ENCODE measurements at regions not wholly inside any gene's neighbourhood (a gene's known extent, or its start where the extent isn't known, plus 50 kb on each side); places are given as distances from the start of the nearest gene placed in this dataset.
A peak's percentile ranks its signal among the peaks of the same experiment; 100 is the strongest.

DNA sequence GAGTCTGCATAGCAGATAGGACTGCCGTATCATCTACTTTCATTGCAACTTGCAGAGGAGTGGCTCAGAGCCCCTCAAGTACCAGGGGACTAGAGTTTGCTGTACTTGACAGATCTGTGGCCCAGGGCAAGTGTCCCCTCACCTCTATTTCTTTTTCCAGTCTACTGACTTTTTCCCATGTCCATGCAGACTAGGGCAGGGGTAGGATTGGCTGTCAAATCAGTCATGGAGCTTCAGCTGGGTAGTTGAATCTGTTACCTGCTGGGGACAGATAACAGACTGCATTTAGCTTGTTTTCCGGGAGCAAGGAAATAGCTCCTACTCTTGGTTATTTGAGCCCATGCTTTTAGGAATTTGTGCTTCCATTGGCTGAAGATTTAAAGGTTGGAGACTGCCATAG, 121.0 kb upstream of the CDK13 start (continued):
- TF ChIP-seq, protein P1, sequence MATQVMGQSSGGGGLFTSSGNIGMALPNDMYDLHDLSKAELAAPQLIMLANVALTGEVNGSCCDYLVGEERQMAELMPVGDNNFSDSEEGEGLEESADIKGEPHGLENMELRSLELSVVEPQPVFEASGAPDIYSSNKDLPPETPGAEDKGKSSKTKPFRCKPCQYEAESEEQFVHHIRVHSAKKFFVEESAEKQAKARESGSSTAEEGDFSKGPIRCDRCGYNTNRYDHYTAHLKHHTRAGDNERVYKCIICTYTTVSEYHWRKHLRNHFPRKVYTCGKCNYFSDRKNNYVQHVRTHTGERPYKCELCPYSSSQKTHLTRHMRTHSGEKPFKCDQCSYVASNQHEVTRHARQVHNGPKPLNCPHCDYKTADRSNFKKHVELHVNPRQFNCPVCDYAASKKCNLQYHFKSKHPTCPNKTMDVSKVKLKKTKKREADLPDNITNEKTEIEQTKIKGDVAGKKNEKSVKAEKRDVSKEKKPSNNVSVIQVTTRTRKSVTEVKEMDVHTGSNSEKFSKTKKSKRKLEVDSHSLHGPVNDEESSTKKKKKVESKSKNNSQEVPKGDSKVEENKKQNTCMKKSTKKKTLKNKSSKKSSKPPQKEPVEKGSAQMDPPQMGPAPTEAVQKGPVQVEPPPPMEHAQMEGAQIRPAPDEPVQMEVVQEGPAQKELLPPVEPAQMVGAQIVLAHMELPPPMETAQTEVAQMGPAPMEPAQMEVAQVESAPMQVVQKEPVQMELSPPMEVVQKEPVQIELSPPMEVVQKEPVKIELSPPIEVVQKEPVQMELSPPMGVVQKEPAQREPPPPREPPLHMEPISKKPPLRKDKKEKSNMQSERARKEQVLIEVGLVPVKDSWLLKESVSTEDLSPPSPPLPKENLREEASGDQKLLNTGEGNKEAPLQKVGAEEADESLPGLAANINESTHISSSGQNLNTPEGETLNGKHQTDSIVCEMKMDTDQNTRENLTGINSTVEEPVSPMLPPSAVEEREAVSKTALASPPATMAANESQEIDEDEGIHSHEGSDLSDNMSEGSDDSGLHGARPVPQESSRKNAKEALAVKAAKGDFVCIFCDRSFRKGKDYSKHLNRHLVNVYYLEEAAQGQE (IDR thresholded peaks at IDR 0.05; ENCODE audit: borderline replicate concordance) = 0 out of 2 replicates have a peak, but pooled peaks have one; percentile 10
- TF ChIP-seq, protein P1 (CRISPR knock-in tag; IDR thresholded peaks at IDR 0.05; ENCODE audit: low read depth) = no peak
- TF ChIP-seq TEAD4 (IDR thresholded peaks at IDR 0.05; ENCODE audit: low read length) = 0 out of 2 replicates have a peak, but pooled peaks have one; percentile 24
- TF ChIP-seq TEAD4 (CRISPR knock-in tag; IDR thresholded peaks at IDR 0.05; ENCODE audit: borderline replicate concordance) = no peak
- no peak for TF ChIP-seq KAT8 (IDR thresholded peaks at IDR 0.05; ENCODE audit: low read depth)
- no peak for TF ChIP-seq KDM5B (IDR thresholded peaks at IDR 0.05; ENCODE audit: insufficient replicate concordance, low read depth, low read length)
- peak; percentile 28 for TF ChIP-seq TCF3 (CRISPR knock-in tag; IDR thresholded peaks at IDR 0.05)
- TF ChIP-seq ZNF41 (CRISPR knock-in tag; conservative IDR thresholded peaks at IDR 0.05) = no peak
- no peak for TF ChIP-seq CEBPB (tag; IDR thresholded peaks at IDR 0.05)
- peak; percentile 47; the same call in 1 of the 2 replicates for TF ChIP-seq ARID1B (IDR thresholded peaks at IDR 0.05)
- TF ChIP-seq CBX8 (IDR thresholded peaks at IDR 0.05; ENCODE audit: borderline replicate concordance, extremely low read depth, low read depth, low read length, poor library complexity, severe bottlenecking) = no peak
- TF ChIP-seq CUX1 (CRISPR knock-in tag; IDR thresholded peaks at IDR 0.05) = no peak
- no peak for TF ChIP-seq MTA2 (IDR thresholded peaks at IDR 0.05; ENCODE audit: low read depth)
- TF ChIP-seq, protein P2, sequence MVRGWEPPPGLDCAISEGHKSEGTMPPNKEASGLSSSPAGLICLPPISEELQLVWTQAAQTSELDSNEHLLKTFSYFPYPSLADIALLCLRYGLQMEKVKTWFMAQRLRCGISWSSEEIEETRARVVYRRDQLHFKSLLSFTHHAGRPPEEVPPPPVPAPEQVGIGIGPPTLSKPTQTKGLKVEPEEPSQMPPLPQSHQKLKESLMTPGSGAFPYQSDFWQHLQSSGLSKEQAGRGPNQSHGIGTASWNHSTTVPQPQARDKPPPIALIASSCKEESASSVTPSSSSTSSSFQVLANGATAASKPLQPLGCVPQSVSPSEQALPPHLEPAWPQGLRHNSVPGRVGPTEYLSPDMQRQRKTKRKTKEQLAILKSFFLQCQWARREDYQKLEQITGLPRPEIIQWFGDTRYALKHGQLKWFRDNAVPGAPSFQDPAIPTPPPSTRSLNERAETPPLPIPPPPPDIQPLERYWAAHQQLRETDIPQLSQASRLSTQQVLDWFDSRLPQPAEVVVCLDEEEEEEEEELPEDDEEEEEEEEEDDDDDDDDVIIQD (CRISPR knock-in tag; IDR thresholded peaks at IDR 0.05) = no peak

Data from K562 (cell line).